K562 (cell line): ENCODE measurements at regions not wholly inside any gene's neighbourhood (a gene's known extent, or its start where the extent isn't known, plus 50 kb on each side); places are given as distances from the start of the nearest gene placed in this dataset.

Experiments used
- ATAC-seq: fragments of 200-7000 bp; cut with Tn5 transposase; 3 replicates; pipeline ENCODE4 v1.9.1; 2020; ENCODE audit warnings: moderate library complexity
- BruUV-seq: library from RNA; stranded (reverse); fragments of 400-500 nt; replicated peaks from 2 replicates; lab custom pipeline; 2021; lab: Mats Ljungman, UMichigan
- CTCF ChIA-PET: fragments of 300-600 bp; formaldehyde crosslinking; extraction: SDS; loops from one replicate; lab custom pipeline; 2021; ENCODE audit warnings: low intra/inter-chr PET ratio; lab: Yijun Ruan, JAX
- POLR2A ChIA-PET: fragments of 300-600, 350-650 bp; sonication (Branson Sonifier 250); formaldehyde crosslinking; extraction: SDS; loops from one replicate; lab custom pipeline; 2021; ENCODE audit warnings: antibody characterized with exemption, inconsistent platforms; lab: Yijun Ruan, JAX
- DNase-seq, 4 experiments: peaks; one replicate each; pipeline versions ENCODE4 v3.0.0 to v3.0.0-alpha.2; 2011 to 2018; ENCODE audit warnings: low spot score in 3 of 4, mixed read lengths in 3 of 4; ENCODE audit errors: extremely low read depth in 1 of 4
- FAIRE-seq: peaks from 2 replicates; lab custom pipeline; 2011; peaks lifted over from hg19 to GRCh38; lab: Jason Lieb, UNC
- H2AFZ ChIP-seq: 2 replicates; pipeline ENCODE4 v1.6.0; 2011; ENCODE audit warnings: low read depth, low read length, control low read depth, inconsistent platforms
- H3K27ac ChIP-seq: fragments of 200-600 bp; 3 replicates; pipeline ENCODE4 v1.8.0; 2011; ENCODE audit warnings: low read depth, mild to moderate bottlenecking, control low read depth, inconsistent platforms, low read length, moderate library complexity, mixed read lengths; ENCODE audit errors: extremely low read depth
- H3K27me3 ChIP-seq, 2 experiments: fragments of 300-600 bp in 1 of 2; 2 replicates in 1 of 2; 3 replicates in 1 of 2; pipeline versions ENCODE4 v1.6.0 to v1.8.0; 2011; ENCODE audit warnings: inconsistent platforms in 2 of 2, low read length in 2 of 2, mild to moderate bottlenecking in 1 of 2, mixed read lengths in 1 of 2, moderate library complexity in 1 of 2; ENCODE audit not compliant: control insufficient read depth in 2 of 2, insufficient read depth in 2 of 2
- H3K36me3 ChIP-seq: fragments of 300-600 bp; 3 replicates; pipeline ENCODE4 v1.8.0; 2011; ENCODE audit warnings: mild to moderate bottlenecking, low read length, inconsistent platforms; ENCODE audit not compliant: control insufficient read depth, insufficient read depth
- H3K4me1 ChIP-seq, 2 experiments: fragments of 200-600 bp in 1 of 2; replicated peaks in 1 of 2; 2 replicates in 1 of 2; 3 replicates in 1 of 2; pipeline versions ENCODE4 v1.5.1 to v1.8.0; 2011; ENCODE audit warnings: inconsistent platforms in 2 of 2, low read length in 2 of 2, mild to moderate bottlenecking in 1 of 2, mixed read lengths in 1 of 2, moderate library complexity in 1 of 2; ENCODE audit not compliant: control insufficient read depth in 2 of 2, insufficient read depth in 2 of 2
- H3K4me2 ChIP-seq: 2 replicates; pipeline ENCODE4 v1.6.1; 2011; ENCODE audit warnings: low read length, control low read depth, inconsistent platforms, mixed read lengths; ENCODE audit not compliant: insufficient read depth
- H3K4me3 ChIP-seq: fragments of 200-600 bp; sonication (generic), shearing (Covaris generic); 2 replicates; pipeline ENCODE4 v1.5.1; 2016; ENCODE audit warnings: control low read depth, inconsistent platforms
- H3K79me2 ChIP-seq: fragments of 200-600 bp; 3 replicates; pipeline ENCODE4 v1.8.0; 2011; ENCODE audit warnings: low read length, inconsistent platforms; ENCODE audit not compliant: control insufficient read depth, insufficient read depth
- H3K9ac ChIP-seq, 2 experiments: 2 replicates each; pipeline versions ENCODE4 v1.6.0 to v1.6.1; 2011; ENCODE audit warnings: low read depth in 2 of 2, low read length in 2 of 2, control low read depth in 1 of 2, inconsistent platforms in 1 of 2, mild to moderate bottlenecking in 1 of 2, mixed read lengths in 1 of 2; ENCODE audit not compliant: insufficient read depth in 1 of 2
- H3K9me1 ChIP-seq: one replicate; pipeline ENCODE4 v1.6.0; 2011; ENCODE audit warnings: inconsistent platforms, mild to moderate bottlenecking, low read length, moderate library complexity; ENCODE audit not compliant: control insufficient read depth, insufficient read depth
- H3K9me3 ChIP-seq: replicated peaks from 2 replicates; pipeline ENCODE4 v1.5.1; 2011; ENCODE audit warnings: low read depth, low read length, inconsistent platforms; ENCODE audit not compliant: control insufficient read depth, insufficient read depth
- H4K20me1 ChIP-seq: replicated peaks from 2 replicates; pipeline ENCODE4 v1.6.1; 2011; ENCODE audit warnings: low read length, inconsistent platforms, mixed read lengths; ENCODE audit not compliant: control insufficient read depth, insufficient read depth
- CEBPB ChIP-seq: fragments of 450-650 bp; IDR thresholded peaks from 2 replicates; pipeline ENCODE4 v1.6.1; 2016; ENCODE audit warnings: missing genetic modification characterization, missing compliant biosample characterization
- EWSR1 ChIP-seq: fragments of 450-650 bp; IDR thresholded peaks from 2 replicates; pipeline ENCODE4 v1.6.1; 2018; ENCODE audit warnings: borderline replicate concordance, mild to moderate bottlenecking, low read depth, moderate library complexity; ENCODE audit not compliant: partially characterized antibody
- HMG20A ChIP-seq: fragments of 450-650 bp; formaldehyde crosslinking; conservative IDR thresholded peaks from 2 replicates; pipeline ENCODE4 v1.4.0; 2020; ENCODE audit warnings: mild to moderate bottlenecking, mixed read lengths
- NCOA6 ChIP-seq: fragments of 450-650 bp; IDR thresholded peaks from 2 replicates; pipeline ENCODE4 v1.6.1; 2017; ENCODE audit warnings: mild to moderate bottlenecking
- POLR3G ChIP-seq: IDR thresholded peaks from 2 replicates; pipeline ENCODE4 v1.6.1; 2011; ENCODE audit not compliant: insufficient read length, insufficient replicate concordance; ENCODE audit errors: extremely low read depth
- SMARCA4 ChIP-seq: fragments of 450-650 bp; IDR thresholded peaks from 2 replicates; pipeline ENCODE4 v1.6.1; 2016
- SREBF1 ChIP-seq: fragments of 150-350 bp; IDR thresholded peaks from 2 replicates; pipeline ENCODE4 v1.6.1; 2014; ENCODE audit warnings: antibody characterized with exemption, low read depth, low read length, borderline replicate concordance
- XRCC4 ChIP-seq: IDR thresholded peaks from one replicate; pipeline ENCODE4 v1.6.1; 2011; ENCODE audit not compliant: insufficient read depth, insufficient read length; ENCODE audit errors: extremely low read depth
- ZC3H11A ChIP-seq: IDR thresholded peaks from 2 replicates; pipeline ENCODE4 v1.6.1; 2012; ENCODE audit warnings: low read depth, low read length, improper control_type of control experiment
- WGBS: fragments of 100-300 bp; shearing (Covaris generic); methylation state at CpG from one replicate; pipeline ENCODE4 v1.1.6; 2016; ENCODE audit warnings: low coverage, mixed read lengths; ENCODE audit not compliant: insufficient coverage; ENCODE audit errors: missing lambda C conversion rate; 5-methylcytosine and 5-hydroxymethylcytosine counted together
- in situ Hi-C: fragments of 300-500 bp; cut with MboI; formaldehyde crosslinking; loops from 4 replicates; pipeline ENCODE4 v1.15.0; 2018; ENCODE audit warnings: inconsistent platforms, mixed read lengths
- intact Hi-C: fragments of 100-400 bp; cut with micrococcal nuclease; formaldehyde crosslinking; loops from 2 replicates; pipeline ENCODE4 v1.14.2; 2022
- TF ChIP-seq, protein P1 (sequence below): fragments of 250-450 bp; sonication (Bioruptor Pico); IDR thresholded peaks from 2 replicates; pipeline ENCODE4 v1.5.0; 2021
- TF ChIP-seq, protein P2 (sequence below): sonication (generic); formaldehyde crosslinking; IDR thresholded peaks from 2 replicates; pipeline ENCODE4 v1.8.0; 2023; ENCODE audit warnings: mild to moderate bottlenecking, missing genetic modification reagents

GRCh38 chr4:56086073-56086541, 137.4 kb downstream of the CEP135 start:
- Histone ChIP-seq H3K4me3 (no peak overlapping the region), H3K36me3 (no peaks in the 10 kb centered on the region), H3K9me1 (no peaks in the 10 kb centered on the region), H3K4me1 (no peaks in the 10 kb centered on the region), H3K27ac (no peak overlapping the region), H3K9ac (no peak overlapping the region), H3K79me2 (no peaks in the 10 kb centered on the region), H3K27me3 (peaks cover 17 to 31% of the 10 kb centered on the region in 2 experiments), H3K4me2 (no peak overlapping the region), H2AFZ (no peak overlapping the region), H4K20me1 (no peaks in the 10 kb centered on the region), H3K9me3 (no peaks in the 10 kb centered on the region)
- FAIRE-seq (no peak), DNase-seq (no peak), ATAC-seq (no peak; the same call in 2 of the 3 replicates)
- in situ Hi-C loops (no loop called here), intact Hi-C loops (no loop called here)
- WGBS = 0% methylated on average over 3 of the region's 3 CpGs
- no TSS peak for BruUV-seq
- ChIA-PET CTCF (no interaction called here), POLR2A (no interaction called here)
- TF ChIP-seq CEBPB = peak; percentile 39
- TF ChIP-seq, protein P1, sequence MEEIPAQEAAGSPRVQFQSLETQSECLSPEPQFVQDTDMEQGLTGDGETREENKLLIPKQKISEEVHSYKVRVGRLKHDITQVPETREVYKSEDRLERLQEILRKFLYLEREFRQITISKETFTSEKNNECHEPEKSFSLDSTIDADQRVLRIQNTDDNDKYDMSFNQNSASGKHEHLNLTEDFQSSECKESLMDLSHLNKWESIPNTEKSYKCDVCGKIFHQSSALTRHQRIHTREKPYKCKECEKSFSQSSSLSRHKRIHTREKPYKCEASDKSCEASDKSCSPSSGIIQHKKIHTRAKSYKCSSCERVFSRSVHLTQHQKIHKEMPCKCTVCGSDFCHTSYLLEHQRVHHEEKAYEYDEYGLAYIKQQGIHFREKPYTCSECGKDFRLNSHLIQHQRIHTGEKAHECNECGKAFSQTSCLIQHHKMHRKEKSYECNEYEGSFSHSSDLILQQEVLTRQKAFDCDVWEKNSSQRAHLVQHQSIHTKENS = no peak

DNA sequence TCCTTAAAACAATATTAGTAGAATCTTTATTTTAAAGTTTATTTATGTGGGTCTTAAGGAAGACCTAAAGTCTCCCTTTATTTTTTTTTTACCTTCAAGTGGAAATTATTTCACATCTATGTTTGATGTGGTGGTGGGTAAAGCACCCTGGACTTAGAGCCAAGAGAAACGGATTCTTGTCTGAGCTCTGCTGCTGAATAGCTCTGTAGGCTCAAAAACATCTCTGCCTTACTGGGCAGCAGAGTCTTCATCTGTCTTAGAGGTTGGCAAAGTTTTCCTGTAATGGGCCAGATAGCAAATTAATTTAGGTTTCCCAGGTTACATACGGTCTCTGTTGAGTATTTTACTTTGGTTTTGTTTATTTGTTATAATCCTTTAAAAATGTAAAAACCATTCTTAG, 136.5 kb downstream of the CEP135 start:
- no peak overlapping the region for H2AFZ ChIP-seq
- no peaks in the 10 kb centered on the region for H3K9me1 ChIP-seq
- H3K27me3 ChIP-seq = peaks cover 17 to 28% of the 10 kb centered on the region in 2 experiments
- 0% methylated on average over 2 of the region's 2 CpGs for WGBS
- in situ Hi-C loops (no loop called here), intact Hi-C loops (no loop called here)
- H3K4me2 ChIP-seq = no peak overlapping the region
- no peaks in the 10 kb centered on the region for H3K36me3 ChIP-seq
- no peaks in the 10 kb centered on the region for H3K4me1 ChIP-seq
- BruUV-seq = no TSS peak
- TF ChIP-seq XRCC4 = no peak
- TF ChIP-seq SMARCA4 = no peak
- no peak for TF ChIP-seq ZC3H11A
- TF ChIP-seq EWSR1 = no peak
- TF ChIP-seq POLR3G = no peak
- TF ChIP-seq SREBF1 = no peak
- TF ChIP-seq HMG20A = no peak
- no peak for TF ChIP-seq NCOA6
- TF ChIP-seq, protein P2, sequence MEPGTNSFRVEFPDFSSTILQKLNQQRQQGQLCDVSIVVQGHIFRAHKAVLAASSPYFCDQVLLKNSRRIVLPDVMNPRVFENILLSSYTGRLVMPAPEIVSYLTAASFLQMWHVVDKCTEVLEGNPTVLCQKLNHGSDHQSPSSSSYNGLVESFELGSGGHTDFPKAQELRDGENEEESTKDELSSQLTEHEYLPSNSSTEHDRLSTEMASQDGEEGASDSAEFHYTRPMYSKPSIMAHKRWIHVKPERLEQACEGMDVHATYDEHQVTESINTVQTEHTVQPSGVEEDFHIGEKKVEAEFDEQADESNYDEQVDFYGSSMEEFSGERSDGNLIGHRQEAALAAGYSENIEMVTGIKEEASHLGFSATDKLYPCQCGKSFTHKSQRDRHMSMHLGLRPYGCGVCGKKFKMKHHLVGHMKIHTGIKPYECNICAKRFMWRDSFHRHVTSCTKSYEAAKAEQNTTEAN (CRISPR knock-in tag) = no peak
- ATAC-seq (no peak), DNase-seq (no peak), FAIRE-seq (no peak)
- H4K20me1 ChIP-seq = no peaks in the 10 kb centered on the region
- ChIA-PET POLR2A (no interaction called here), CTCF (interaction anchor here (0.6 kb wide), 1 partner anchor 493 kb away, joined by 3 read pairs; no protein-coding TSS in a partner anchor)
- H3K27ac ChIP-seq = no peak overlapping the region
- no peak overlapping the region for H3K4me3 ChIP-seq
- H3K9me3 ChIP-seq = no peaks in the 10 kb centered on the region
- H3K79me2 ChIP-seq = no peaks in the 10 kb centered on the region
- no peak overlapping the region for H3K9ac ChIP-seq
